GM12878 (cell line): ENCODE measurements at regions not wholly inside any gene's neighbourhood (a gene's known extent, or its start where the extent isn't known, plus 50 kb on each side); places are given as distances from the start of the nearest gene placed in this dataset.

Experiments
- ATAC-seq: fragments of 200-7000 bp; cut with Tn5 transposase; 3 replicates; pipeline ENCODE4 v1.9.1; 2020; ENCODE audit warnings: mild to moderate bottlenecking, moderate library complexity
- BruUV-seq: library from RNA; stranded (reverse); fragments of 400-500 nt; replicated peaks from 2 replicates; lab custom pipeline; 2021; lab: Mats Ljungman, UMichigan
- CTCF ChIA-PET: fragments of 300-600 bp; sonication (Branson Sonifier 250); formaldehyde crosslinking; extraction: SDS; loops from one replicate; lab custom pipeline; 2021; ENCODE audit warnings: inconsistent platforms; lab: Yijun Ruan, JAX
- POLR2A ChIA-PET: fragments of 350-600 bp; formaldehyde crosslinking; extraction: SDS; loops from one replicate; lab custom pipeline; 2021; ENCODE audit warnings: inconsistent platforms; lab: Charles Lee
- RAD21 ChIA-PET: fragments of 300-600 bp; sonication (Branson Sonifier 250); formaldehyde crosslinking; loops from one replicate; lab custom pipeline; 2023; ENCODE audit warnings: antibody characterized with exemption; ENCODE audit not compliant: unreplicated experiment; lab: Charles Lee
- SMC1A ChIA-PET: fragments of 300-600 bp; sonication (Branson Sonifier 250); formaldehyde crosslinking; loops from one replicate; lab custom pipeline; 2023; ENCODE audit not compliant: unreplicated experiment, uncharacterized antibody; lab: Charles Lee
- DNase-seq: peaks from one replicate; pipeline ENCODE4 v3.0.0-alpha.2; 2011; ENCODE audit warnings: low read depth, low spot score
- FAIRE-seq: peaks from 3 replicates; lab custom pipeline; 2011; peaks lifted over from hg19 to GRCh38; lab: Jason Lieb, UNC
- H2AFZ ChIP-seq: 2 replicates; pipeline ENCODE4 v1.6.0; 2011; ENCODE audit warnings: low read depth, low read length, control low read depth; ENCODE audit not compliant: control insufficient read depth
- H3K27ac ChIP-seq: 2 replicates; pipeline ENCODE4 v1.5.1; 2011; ENCODE audit warnings: control low read depth; ENCODE audit not compliant: control insufficient read depth, insufficient read depth
- H3K27me3 ChIP-seq, 2 experiments: replicated peaks in 1 of 2; 2 replicates each; pipeline versions ENCODE4 v1.6.0 to v1.6.1; 2011; ENCODE audit warnings: low read length in 1 of 2; ENCODE audit not compliant: control insufficient read depth in 2 of 2, insufficient read depth in 2 of 2
- H3K36me3 ChIP-seq, 2 experiments: 2 replicates each; pipeline ENCODE4 v1.5.1; 2011; ENCODE audit warnings: low read length in 1 of 2; ENCODE audit not compliant: control insufficient read depth in 2 of 2, insufficient read depth in 2 of 2
- H3K4me1 ChIP-seq: 2 replicates; pipeline ENCODE4 v1.6.1; 2011; ENCODE audit warnings: mild to moderate bottlenecking, low read length, moderate library complexity, mixed read lengths; ENCODE audit not compliant: control insufficient read depth, insufficient read depth
- H3K4me2 ChIP-seq: 2 replicates; pipeline ENCODE4 v1.6.0; 2011; ENCODE audit warnings: control low read depth; ENCODE audit not compliant: control insufficient read depth, insufficient read depth
- H3K4me3 ChIP-seq: fragments of 200-600 bp; sonication (generic); 2 replicates; pipeline ENCODE4 v1.5.1; 2016
- H3K79me2 ChIP-seq: 2 replicates; pipeline ENCODE4 v1.6.0; 2011; ENCODE audit warnings: low read length; ENCODE audit not compliant: control insufficient read depth, insufficient read depth
- H3K9ac ChIP-seq: 2 replicates; pipeline ENCODE4 v1.8.0; 2011; ENCODE audit warnings: low read length, control low read depth, mixed read lengths; ENCODE audit not compliant: control insufficient read depth, insufficient read depth
- H3K9me3 ChIP-seq: replicated peaks from 3 replicates; pipeline ENCODE4 v1.5.1; 2011; ENCODE audit warnings: mild to moderate bottlenecking, low read length; ENCODE audit not compliant: control insufficient read depth, insufficient read depth
- H4K20me1 ChIP-seq: 2 replicates; pipeline ENCODE4 v1.6.0; 2011; ENCODE audit not compliant: control insufficient read depth, insufficient read depth
- BRCA1 ChIP-seq: IDR thresholded peaks from 2 replicates; pipeline ENCODE4 v1.6.1; 2011; ENCODE audit warnings: low read depth, low read length, improper control_type of control experiment
- EED ChIP-seq: sonication (generic); IDR thresholded peaks from 2 replicates; pipeline ENCODE4 v1.6.1; 2016; ENCODE audit warnings: antibody characterized with exemption, low read depth
- EP300 ChIP-seq, 2 experiments: fragments of 150-350 bp in 1 of 2; IDR thresholded peaks; 2 replicates each; pipeline ENCODE4 v1.6.1; 2011 to 2012; ENCODE audit warnings: low read depth in 2 of 2, low read length in 2 of 2, borderline replicate concordance in 1 of 2, improper control_type of control experiment in 1 of 2, inconsistent platforms in 1 of 2; ENCODE audit not compliant: control insufficient read depth in 1 of 2
- FOS ChIP-seq: IDR thresholded peaks from 3 replicates; pipeline ENCODE4 v1.6.1; 2011; ENCODE audit warnings: borderline replicate concordance; ENCODE audit not compliant: insufficient read length; ENCODE audit errors: extremely low read depth
- KLF5 ChIP-seq: fragments of 450-650 bp; IDR thresholded peaks from 2 replicates; pipeline ENCODE4 v1.6.1; 2014; ENCODE audit warnings: mild to moderate bottlenecking; ENCODE audit not compliant: partially characterized antibody
- NFXL1 ChIP-seq: fragments of 450-650 bp; IDR thresholded peaks from 2 replicates; pipeline ENCODE4 v1.6.1; 2017; ENCODE audit warnings: antibody characterized with exemption, mild to moderate bottlenecking, borderline replicate concordance
- RCOR1 ChIP-seq: conservative IDR thresholded peaks from 2 replicates; pipeline ENCODE4 v1.6.1; 2012; ENCODE audit warnings: low read depth, low read length, improper control_type of control experiment
- SMC3 ChIP-seq: IDR thresholded peaks from 2 replicates; pipeline ENCODE4 v1.6.1; 2011; ENCODE audit warnings: low read length, improper control_type of control experiment, borderline replicate concordance
- SPI1 ChIP-seq: IDR thresholded peaks from 2 replicates; pipeline ENCODE4 v1.6.1; 2011; ENCODE audit warnings: low read depth, mild to moderate bottlenecking, low read length, moderate library complexity, borderline replicate concordance; ENCODE audit not compliant: insufficient read depth
- SRF ChIP-seq, 2 experiments: IDR thresholded peaks; 2 replicates each; pipeline ENCODE4 v1.6.1; 2011; ENCODE audit warnings: low read depth in 2 of 2, low read length in 2 of 2, mild to moderate bottlenecking in 1 of 2, moderate library complexity in 1 of 2
- STAT3 ChIP-seq: IDR thresholded peaks from 2 replicates; pipeline ENCODE4 v1.6.1; 2011; ENCODE audit warnings: low read depth, low read length, improper control_type of control experiment
- USF1 ChIP-seq: IDR thresholded peaks from 2 replicates; pipeline ENCODE4 v1.6.1; 2011; ENCODE audit warnings: borderline replicate concordance, low read depth, mild to moderate bottlenecking, moderate library complexity, mixed read lengths, low read length; ENCODE audit not compliant: insufficient read depth; ENCODE audit errors: extremely low read length
- ZNF217 ChIP-seq: fragments of 450-650 bp; IDR thresholded peaks from 2 replicates; pipeline ENCODE4 v1.6.1; 2017; ENCODE audit warnings: antibody characterized with exemption, mild to moderate bottlenecking
- ZNF384 ChIP-seq: IDR thresholded peaks from 2 replicates; pipeline ENCODE4 v1.6.1; 2012; ENCODE audit warnings: low read depth, mild to moderate bottlenecking, low read length, improper control_type of control experiment, borderline replicate concordance
- WGBS: methylation state at CpG from one replicate; pipeline ENCODE4 v1.1.6; 2016; ENCODE audit warnings: low lambda C conversion rate; ENCODE audit not compliant: insufficient replicate concordance, insufficient coverage; ENCODE audit errors: missing lambda C conversion rate; 5-methylcytosine and 5-hydroxymethylcytosine counted together
- in situ Hi-C: fragments of 300-500 bp; cut with MboI; formaldehyde crosslinking; loops from 9 replicates; pipeline ENCODE4 v1.14.3; 2018; ENCODE audit warnings: mixed read lengths
- intact Hi-C: fragments of 100-400 bp; cut with micrococcal nuclease; formaldehyde crosslinking; loops from one replicate; pipeline ENCODE4 v1.14.2; 2022; ENCODE audit not compliant: unreplicated experiment
- TF ChIP-seq, protein P1 (sequence below): fragments of 150-350 bp; IDR thresholded peaks from 2 replicates; pipeline ENCODE4 v1.6.1; 2014; ENCODE audit warnings: mild to moderate bottlenecking, low read depth, low read length
- TF ChIP-seq, protein P2 (sequence below): fragments of 450-650 bp; IDR thresholded peaks from 2 replicates; pipeline ENCODE4 v1.6.1; 2017; ENCODE audit warnings: antibody characterized with exemption, mild to moderate bottlenecking, moderate library complexity

GRCh38 chr5:40198736-40199135, 481.0 kb upstream of the PTGER4 start:
- Histone ChIP-seq H3K9ac (no peak overlapping the region), H3K27ac (no peak overlapping the region), H3K79me2 (no peaks in the 10 kb centered on the region), H3K4me2 (no peak overlapping the region), H2AFZ (no peak overlapping the region), H3K27me3 (no peaks in the 10 kb centered on the region), H3K9me3 (no peaks in the 10 kb centered on the region), H3K4me3 (no peak overlapping the region), H4K20me1 (no peaks in the 10 kb centered on the region), H3K36me3 (no peaks in the 10 kb centered on the region), H3K4me1 (no peaks in the 10 kb centered on the region)
- SMC1A ChIA-PET: no interaction called here
- intact Hi-C loops (no loop called here), in situ Hi-C loops (no loop called here)
- WGBS: 73% methylated on average over 2 of the region's 2 CpGs
- RAD21 ChIA-PET: no interaction called here
- no peak for FAIRE-seq
- no peak for ATAC-seq
- POLR2A ChIA-PET: no interaction called here
- no peak for DNase-seq
- BruUV-seq: no TSS peak
- TF ChIP-seq, protein P1, sequence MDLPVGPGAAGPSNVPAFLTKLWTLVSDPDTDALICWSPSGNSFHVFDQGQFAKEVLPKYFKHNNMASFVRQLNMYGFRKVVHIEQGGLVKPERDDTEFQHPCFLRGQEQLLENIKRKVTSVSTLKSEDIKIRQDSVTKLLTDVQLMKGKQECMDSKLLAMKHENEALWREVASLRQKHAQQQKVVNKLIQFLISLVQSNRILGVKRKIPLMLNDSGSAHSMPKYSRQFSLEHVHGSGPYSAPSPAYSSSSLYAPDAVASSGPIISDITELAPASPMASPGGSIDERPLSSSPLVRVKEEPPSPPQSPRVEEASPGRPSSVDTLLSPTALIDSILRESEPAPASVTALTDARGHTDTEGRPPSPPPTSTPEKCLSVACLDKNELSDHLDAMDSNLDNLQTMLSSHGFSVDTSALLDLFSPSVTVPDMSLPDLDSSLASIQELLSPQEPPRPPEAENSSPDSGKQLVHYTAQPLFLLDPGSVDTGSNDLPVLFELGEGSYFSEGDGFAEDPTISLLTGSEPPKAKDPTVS: no peak
- no peak for TF ChIP-seq ZNF384
- TF ChIP-seq SPI1: no peak
- TF ChIP-seq STAT3: no peak
- no peak for TF ChIP-seq USF1
- TF ChIP-seq SMC3: no peak
- no peak for TF ChIP-seq SRF (IDR thresholded peaks at IDR 0.05; ENCODE audit: low read depth in 2 of 2, low read length in 2 of 2)
- TF ChIP-seq EP300 (IDR thresholded peaks at IDR 0.05; ENCODE audit: borderline replicate concordance in 1 of 2, control insufficient read depth in 1 of 2, low read depth in 2 of 2, low read length in 2 of 2): no peak
- TF ChIP-seq KLF5: no peak
- TF ChIP-seq FOS: no peak
- TF ChIP-seq NFXL1: no peak
- no peak for TF ChIP-seq BRCA1
- TF ChIP-seq, protein P2, sequence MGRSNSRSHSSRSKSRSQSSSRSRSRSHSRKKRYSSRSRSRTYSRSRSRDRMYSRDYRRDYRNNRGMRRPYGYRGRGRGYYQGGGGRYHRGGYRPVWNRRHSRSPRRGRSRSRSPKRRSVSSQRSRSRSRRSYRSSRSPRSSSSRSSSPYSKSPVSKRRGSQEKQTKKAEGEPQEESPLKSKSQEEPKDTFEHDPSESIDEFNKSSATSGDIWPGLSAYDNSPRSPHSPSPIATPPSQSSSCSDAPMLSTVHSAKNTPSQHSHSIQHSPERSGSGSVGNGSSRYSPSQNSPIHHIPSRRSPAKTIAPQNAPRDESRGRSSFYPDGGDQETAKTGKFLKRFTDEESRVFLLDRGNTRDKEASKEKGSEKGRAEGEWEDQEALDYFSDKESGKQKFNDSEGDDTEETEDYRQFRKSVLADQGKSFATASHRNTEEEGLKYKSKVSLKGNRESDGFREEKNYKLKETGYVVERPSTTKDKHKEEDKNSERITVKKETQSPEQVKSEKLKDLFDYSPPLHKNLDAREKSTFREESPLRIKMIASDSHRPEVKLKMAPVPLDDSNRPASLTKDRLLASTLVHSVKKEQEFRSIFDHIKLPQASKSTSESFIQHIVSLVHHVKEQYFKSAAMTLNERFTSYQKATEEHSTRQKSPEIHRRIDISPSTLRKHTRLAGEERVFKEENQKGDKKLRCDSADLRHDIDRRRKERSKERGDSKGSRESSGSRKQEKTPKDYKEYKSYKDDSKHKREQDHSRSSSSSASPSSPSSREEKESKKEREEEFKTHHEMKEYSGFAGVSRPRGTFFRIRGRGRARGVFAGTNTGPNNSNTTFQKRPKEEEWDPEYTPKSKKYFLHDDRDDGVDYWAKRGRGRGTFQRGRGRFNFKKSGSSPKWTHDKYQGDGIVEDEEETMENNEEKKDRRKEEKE: no peak
- no peak for TF ChIP-seq RCOR1
- TF ChIP-seq ZNF217: no peak
- no peak for TF ChIP-seq EED
- CTCF ChIA-PET: no interaction called here
